ENCODE measurements at regions not wholly inside any gene's neighbourhood (a gene's known extent, or its start where the extent isn't known, plus 50 kb on each side); places are given as distances from the start of the nearest gene placed in this dataset.

GRCh38 chr12:58363971-58364370 is 422.6 kb downstream of the ATP23 start:
- DNase-seq (ENCODE audit: low spot score), result no peak

GRCh38 chr12:58364389-58365086 is 423.2 kb downstream of the ATP23 start:
- no peak for DNase-seq (ENCODE audit: low spot score)

- DNase-seq (ENCODE audit: low spot score), result no peak
These were observed 423.7 kb downstream of the ATP23 start for GRCh38 chr12:58365087-58365390.

- DNase-seq (ENCODE audit: low spot score), result no peak
These were observed 425.7 kb downstream of the ATP23 start for GRCh38 chr12:58367041-58367440.

GRCh38 chr12:58368001-58368400 is 426.6 kb downstream of the ATP23 start:
- DNase-seq (ENCODE audit: low spot score), result no peak

GRCh38 chr12:58369576-58369975 is 428.2 kb downstream of the ATP23 start:
- DNase-seq (ENCODE audit: low spot score), result no peak

DNA sequence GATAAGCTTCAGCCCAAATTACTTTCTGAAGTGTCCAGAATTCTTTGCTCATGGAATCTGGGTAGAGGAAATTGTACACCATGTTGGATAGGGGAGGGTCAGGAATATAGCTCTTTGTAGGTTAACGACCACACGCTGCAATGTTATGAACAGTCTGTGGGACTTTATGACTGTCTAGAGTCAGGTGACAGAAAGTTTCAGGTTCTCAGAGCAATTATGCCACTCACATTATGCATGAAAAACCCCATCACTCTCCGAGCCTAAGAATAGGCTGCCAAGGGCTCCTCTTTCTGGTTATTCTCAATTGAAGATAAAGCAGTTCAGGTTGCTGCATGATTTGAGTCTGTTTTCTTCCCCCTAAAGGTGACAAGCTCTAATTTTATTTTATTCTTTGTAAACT is 430.9 kb downstream of the ATP23 start:
- no peak for DNase-seq (ENCODE audit: low spot score)

GRCh38 chr12:58378028-58378427 is 436.7 kb downstream of the ATP23 start:
- DNase-seq (ENCODE audit: low spot score), result no peak

- DNase-seq (ENCODE audit: low spot score), result no peak
These were observed 440.2 kb downstream of the ATP23 start for GRCh38 chr12:58381546-58381945.

- no peak for DNase-seq (ENCODE audit: low spot score)
These were observed 442.8 kb downstream of the ATP23 start for GRCh38 chr12:58384196-58384595.

GRCh38 chr12:58386136-58386535 is 444.8 kb downstream of the ATP23 start:
- no peak for DNase-seq (ENCODE audit: low spot score)

GRCh38 chr12:58387199-58387598 is 445.8 kb downstream of the ATP23 start:
- no peak for DNase-seq (ENCODE audit: low spot score)

DNA sequence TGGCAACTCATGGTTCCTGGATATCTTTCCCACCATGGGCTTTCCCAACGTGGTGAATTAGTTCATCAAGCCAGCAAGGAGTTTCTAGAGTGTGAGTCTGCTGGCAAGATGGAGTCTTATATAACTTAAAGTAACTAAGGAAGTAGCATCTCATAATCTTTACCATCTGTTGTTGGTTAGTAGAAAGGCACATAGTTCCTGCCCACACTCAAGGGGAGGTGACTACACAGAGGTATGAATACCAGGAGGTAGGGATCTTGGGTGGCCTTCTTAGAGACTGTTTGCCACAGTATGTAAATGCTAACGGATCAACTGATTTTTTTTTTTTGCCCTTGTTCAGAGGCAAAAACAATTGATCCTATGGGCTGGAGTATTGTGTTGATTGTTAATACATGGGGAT is 446.9 kb downstream of the ATP23 start:
- DNase-seq (ENCODE audit: low spot score), result no peak

DNA sequence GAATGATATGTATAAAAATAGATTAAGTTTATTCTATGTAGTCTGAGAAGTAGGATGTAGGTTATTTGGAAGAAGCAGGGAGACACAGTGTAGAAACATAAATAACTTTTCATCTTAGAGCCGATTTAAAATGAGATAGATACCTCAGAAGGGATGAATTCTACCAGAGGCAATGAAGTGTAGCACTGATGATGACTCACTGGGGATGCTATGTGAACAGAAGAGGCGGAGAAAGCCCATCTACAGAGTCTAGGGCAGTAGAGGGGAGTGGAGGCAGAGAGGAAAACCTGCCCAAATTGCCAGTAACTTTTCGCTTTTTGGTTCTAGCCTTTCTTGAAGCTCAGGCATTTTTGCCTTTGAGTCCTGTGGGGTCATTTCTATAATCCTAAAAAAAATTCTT is 451.8 kb downstream of the ATP23 start:
- DNase-seq (ENCODE audit: low spot score), result no peak

DNA sequence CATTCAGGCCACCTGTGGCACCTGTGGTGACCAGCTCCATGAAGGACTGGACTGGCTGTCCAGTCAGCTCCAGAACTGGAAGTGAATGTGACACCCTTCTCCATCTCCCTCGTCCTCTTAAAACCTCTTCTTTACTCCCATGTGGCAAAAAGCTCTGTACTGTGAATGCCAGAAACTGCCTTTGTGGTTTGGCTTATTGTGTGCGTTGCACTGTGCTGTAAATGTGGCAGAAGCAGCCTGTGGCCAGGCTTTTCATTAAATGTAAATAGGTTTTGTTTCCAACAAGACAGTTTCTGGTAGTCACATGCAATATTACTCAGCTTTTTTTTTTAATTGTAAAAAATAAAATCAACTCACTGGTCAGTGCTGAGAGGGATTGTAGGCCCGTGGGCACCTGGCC is 453.7 kb downstream of the ATP23 start:
- no peak for DNase-seq (ENCODE audit: low spot score)

- DNase-seq (ENCODE audit: low spot score), result no peak
These were observed 454.1 kb downstream of the ATP23 start for GRCh38 chr12:58395470-58395869.

DNA sequence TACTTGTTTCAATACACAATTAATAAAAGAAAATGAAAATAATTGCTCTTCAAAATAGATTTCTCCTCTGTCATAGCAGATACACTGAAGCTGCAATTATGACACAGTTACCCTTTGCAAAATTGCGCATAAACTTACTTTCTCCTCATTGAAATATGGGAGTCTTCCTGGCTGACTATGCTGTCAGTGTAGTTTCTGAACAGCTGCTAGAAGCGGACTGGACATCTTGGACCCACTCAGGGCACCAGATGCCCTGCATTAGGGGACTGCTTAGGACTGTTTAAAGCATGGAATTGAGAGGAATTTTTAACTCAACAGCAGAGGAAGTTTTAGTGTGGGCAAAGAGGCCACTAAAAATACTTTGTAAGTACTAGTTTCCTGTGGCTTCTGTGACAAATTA is 454.9 kb downstream of the ATP23 start:
- no peak for DNase-seq (ENCODE audit: low spot score)

DNA sequence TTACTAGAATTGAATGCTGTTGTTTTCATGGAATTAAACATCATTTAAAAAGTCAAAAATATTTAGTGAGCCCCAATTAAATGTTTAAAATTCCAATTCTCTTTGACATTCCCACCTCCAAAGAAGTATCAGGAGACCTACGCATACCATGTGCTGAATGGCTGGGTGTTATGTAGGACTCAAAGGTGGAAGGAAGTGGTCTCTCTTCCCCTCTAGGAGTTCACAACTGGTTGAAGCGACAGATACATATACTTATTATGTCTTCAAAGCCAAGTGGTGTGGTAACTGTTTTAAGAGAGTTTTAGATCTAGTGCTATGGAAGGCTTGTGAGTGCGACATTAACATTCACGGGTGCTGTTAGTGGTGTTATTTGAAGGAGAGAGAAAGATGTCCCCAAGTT is 464.0 kb downstream of the ATP23 start:
- DNase-seq (ENCODE audit: low spot score), result no peak

DNA sequence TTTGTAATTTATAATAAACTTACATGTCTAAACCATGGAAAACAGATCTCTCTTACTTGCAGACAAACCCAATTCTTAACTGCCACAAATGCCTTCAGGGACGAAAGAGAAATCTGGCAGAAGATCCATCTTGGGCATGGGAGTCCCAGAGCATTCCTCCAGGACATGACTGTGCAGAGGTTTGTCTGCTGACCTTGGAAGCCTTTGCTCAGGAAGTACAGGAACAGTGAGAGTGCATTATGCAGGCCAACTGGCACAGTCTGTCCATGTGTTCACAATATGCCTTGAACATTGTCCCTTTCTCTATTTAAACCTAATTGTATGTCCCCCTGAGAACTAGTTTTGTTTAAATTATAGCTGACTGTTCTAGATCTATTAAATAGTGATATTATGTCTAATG is 467.1 kb downstream of the ATP23 start:
- no peak for DNase-seq (ENCODE audit: low spot score)

DNA sequence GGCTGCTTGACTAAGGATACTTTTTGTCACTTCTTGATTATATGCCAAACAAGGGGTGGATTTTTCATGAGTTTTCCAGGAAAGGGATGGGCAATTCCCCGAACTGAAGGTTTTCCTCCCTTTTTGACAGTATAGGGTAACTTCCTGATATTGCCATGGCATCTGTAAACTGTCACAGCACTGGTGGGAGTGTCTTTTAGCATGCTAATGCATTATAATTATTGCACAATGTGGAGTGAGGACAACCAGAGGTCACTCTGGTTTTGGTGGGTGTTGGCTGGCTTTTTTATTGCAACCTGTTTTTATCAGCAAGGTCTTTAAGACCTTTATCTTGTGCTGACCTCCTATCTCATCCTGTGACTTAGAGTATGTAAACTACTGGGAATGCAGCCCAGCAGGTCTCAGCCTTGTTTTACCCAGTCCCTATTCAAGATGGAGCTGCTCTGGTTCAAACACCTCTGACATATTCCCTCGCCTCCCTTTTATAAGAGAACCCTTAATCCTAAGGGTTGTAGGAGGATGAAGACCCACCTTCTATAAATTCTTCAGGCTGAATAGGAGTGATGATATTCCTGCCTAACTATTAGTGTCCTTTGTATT is 471.2 kb downstream of the ATP23 start:
- DNase-seq (ENCODE audit: low spot score), result no peak

DNA sequence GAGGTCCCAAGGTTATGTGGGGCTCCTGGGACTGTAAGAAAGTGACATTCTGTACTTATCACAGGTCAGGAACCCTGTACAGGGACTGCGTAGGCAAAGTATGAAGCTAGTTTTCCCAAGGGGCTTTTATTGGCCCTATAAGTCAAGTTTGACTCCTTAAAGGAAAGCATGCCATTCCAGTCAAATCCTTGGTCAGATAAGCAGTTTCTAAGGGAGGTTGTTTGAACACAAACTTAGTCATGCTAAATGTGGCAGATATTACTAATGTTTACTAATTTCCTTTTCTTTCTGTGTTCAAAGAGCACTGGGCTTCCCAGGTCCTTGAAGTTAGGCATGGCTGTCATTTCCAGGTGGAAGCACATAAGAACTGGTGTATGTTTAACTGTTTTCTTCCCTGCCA is 472.4 kb downstream of the ATP23 start:
- DNase-seq (ENCODE audit: low spot score), result peak; percentile 43

- no peak for DNase-seq (ENCODE audit: low spot score)
These were observed 473.1 kb downstream of the ATP23 start for GRCh38 chr12:58414398-58414871.

GRCh38 chr12:58415716-58416115 is 474.3 kb downstream of the ATP23 start:
- DNase-seq (ENCODE audit: low spot score), result no peak

GRCh38 chr12:58416236-58416635 is 474.9 kb downstream of the ATP23 start:
- peak; percentile 38 for DNase-seq (ENCODE audit: low spot score)

All from HT-29 (cell line).